GM23248 (cell line): ENCODE measurements at regions not wholly inside any gene's neighbourhood (a gene's known extent, or its start where the extent isn't known, plus 50 kb on each side); places are given as distances from the start of the nearest gene placed in this dataset.

Experiments used
- DNase-seq: peaks from one replicate; pipeline ENCODE4 v3.0.0-alpha.2; 2015
- H2AFZ ChIP-seq: fragments of 200-600 bp; sonication (generic); 2 replicates; pipeline ENCODE4 v1.6.1; 2016; ENCODE audit warnings: antibody characterized with exemption
- H3F3A ChIP-seq: fragments of 200-600 bp; sonication (generic); 2 replicates; pipeline ENCODE4 v1.6.1; 2016; ENCODE audit warnings: mild to moderate bottlenecking, antibody characterized with exemption, mixed run types; ENCODE audit not compliant: insufficient read depth
- H3K27ac ChIP-seq: fragments of 200-600 bp; sonication (generic); 2 replicates; pipeline ENCODE4 v1.5.1; 2016; ENCODE audit warnings: mild to moderate bottlenecking
- H3K27me3 ChIP-seq: fragments of 200-600 bp; sonication (generic); replicated peaks from 2 replicates; pipeline ENCODE4 v1.6.1; 2016; ENCODE audit warnings: mild to moderate bottlenecking; ENCODE audit not compliant: insufficient read depth
- H3K36me3 ChIP-seq: fragments of 200-600 bp; sonication (generic); 2 replicates; pipeline ENCODE4 v1.6.1; 2016; ENCODE audit warnings: low read depth, mild to moderate bottlenecking
- H3K4me1 ChIP-seq: fragments of 200-600 bp; sonication (generic); 2 replicates; pipeline ENCODE4 v1.6.1; 2016; ENCODE audit warnings: mild to moderate bottlenecking; ENCODE audit not compliant: insufficient read depth
- H3K4me2 ChIP-seq: fragments of 200-600 bp; sonication (generic); one replicate; pipeline ENCODE4 v1.6.1; 2016; ENCODE audit warnings: mild to moderate bottlenecking; ENCODE audit not compliant: unreplicated experiment
- H3K4me3 ChIP-seq: fragments of 200-600 bp; sonication (generic); 2 replicates; pipeline ENCODE4 v1.5.1; 2016; ENCODE audit warnings: mild to moderate bottlenecking
- H3K79me2 ChIP-seq: fragments of 200-600 bp; sonication (generic); 2 replicates; pipeline ENCODE4 v1.6.1; 2016; ENCODE audit warnings: mild to moderate bottlenecking; ENCODE audit not compliant: insufficient read depth
- H3K9ac ChIP-seq: fragments of 200-600 bp; sonication (generic); 2 replicates; pipeline ENCODE4 v1.6.1; 2016; ENCODE audit warnings: mild to moderate bottlenecking
- H3K9me2 ChIP-seq: fragments of 200-600 bp; sonication (generic); 2 replicates; pipeline ENCODE4 v1.6.1; 2016; ENCODE audit warnings: mixed run types, mild to moderate bottlenecking, moderate library complexity; ENCODE audit not compliant: insufficient read depth
- H3K9me3 ChIP-seq: fragments of 200-600 bp; sonication (generic); one replicate; pipeline ENCODE4 v1.6.1; 2017; ENCODE audit warnings: low read depth
- H4K20me1 ChIP-seq: fragments of 200-600 bp; sonication (generic); 2 replicates; pipeline ENCODE4 v1.6.0; 2016; ENCODE audit not compliant: insufficient read depth
- EZH2 ChIP-seq: fragments of 200-600 bp; sonication (generic); IDR thresholded peaks from 2 replicates; pipeline ENCODE4 v1.6.1; 2018; ENCODE audit warnings: antibody characterized with exemption, mild to moderate bottlenecking; ENCODE audit not compliant: insufficient read depth, poor library complexity, severe bottlenecking
- EZH2phosphoT487 ChIP-seq: fragments of 200-600 bp; sonication (generic); IDR thresholded peaks from 2 replicates; pipeline ENCODE4 v1.6.1; 2018; ENCODE audit warnings: antibody characterized with exemption, moderate library complexity, mild to moderate bottlenecking, low read depth; ENCODE audit not compliant: insufficient read depth
- WGBS, 2 experiments: methylation state at CpG; one replicate each; pipeline ENCODE4 v1.1.6; 2015 to 2017; ENCODE audit warnings: low lambda C conversion rate in 2 of 2, low coverage in 1 of 2; ENCODE audit errors: missing lambda C conversion rate in 2 of 2; 5-methylcytosine and 5-hydroxymethylcytosine counted together
- in situ Hi-C: fragments of 300-500 bp; cut with MboI; formaldehyde crosslinking; loops from 2 replicates; pipeline ENCODE4 v1.15.0; 2020

DNA sequence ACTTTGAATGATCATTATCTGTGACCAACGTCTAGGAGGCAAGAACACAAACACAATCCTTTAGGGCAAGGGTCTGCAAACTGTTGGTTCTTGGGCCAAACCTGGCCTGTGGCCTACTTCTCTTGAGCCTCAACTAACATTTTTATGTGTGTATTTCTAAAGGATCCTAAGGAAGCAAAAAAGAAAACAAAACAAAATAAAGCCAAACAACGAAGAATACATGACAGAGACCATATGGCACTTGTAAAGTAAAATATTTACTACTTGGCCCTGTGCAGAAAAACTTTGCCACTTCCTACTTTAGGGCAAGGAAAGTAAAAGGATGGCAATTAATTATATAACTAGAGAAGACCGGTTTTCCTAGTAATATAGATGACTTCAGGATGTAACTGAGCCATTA, 1056.2 kb downstream of the EPHA7 start:
- no peaks in the 10 kb centered on the region for H3K4me1 ChIP-seq
- 1 to 3% methylated on average over 3 of the region's 3 CpGs for WGBS, 2 experiments
- no peaks in the 10 kb centered on the region for H3K9me3 ChIP-seq
- H2AFZ ChIP-seq, result no peak overlapping the region
- no peaks in the 10 kb centered on the region for H3F3A ChIP-seq
- in situ Hi-C loops, result no loop called here
- H3K9me2 ChIP-seq, result no peaks in the 10 kb centered on the region
- H3K79me2 ChIP-seq, result no peaks in the 10 kb centered on the region
- TF ChIP-seq EZH2 (no peak), EZH2phosphoT487 (no peak)
- H3K27me3 ChIP-seq, result no peaks in the 10 kb centered on the region
- no peak overlapping the region for H3K9ac ChIP-seq
- H3K27ac ChIP-seq, result no peak overlapping the region
- H4K20me1 ChIP-seq, result no peaks in the 10 kb centered on the region
- H3K4me2 ChIP-seq, result no peak overlapping the region
- no peaks in the 10 kb centered on the region for H3K36me3 ChIP-seq
- H3K4me3 ChIP-seq, result no peak overlapping the region
- DNase-seq, result no peak

DNA sequence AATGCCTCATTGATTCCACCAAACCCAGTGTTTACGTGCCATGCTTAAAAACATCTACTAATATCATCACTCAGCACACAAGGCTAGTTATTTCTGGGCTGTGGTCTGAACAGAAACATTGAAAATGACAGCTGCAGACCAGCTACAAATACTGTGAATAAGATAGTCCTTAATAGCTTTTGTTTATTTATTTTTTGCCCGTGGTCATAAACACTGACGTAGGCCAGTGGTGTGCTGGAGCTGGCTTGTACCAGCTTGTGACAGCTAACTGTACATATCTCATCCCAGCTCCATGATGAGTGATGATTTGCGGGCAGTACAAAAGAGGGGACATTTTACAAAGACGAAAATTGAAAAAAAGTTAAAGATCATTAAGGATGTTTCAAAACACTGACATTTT, 1057.0 kb downstream of the EPHA7 start:
- no peak for DNase-seq
- Histone ChIP-seq H2AFZ (no peak overlapping the region), H3K4me2 (no peak overlapping the region), H3K27me3 (no peaks in the 10 kb centered on the region), H3K9me2 (no peaks in the 10 kb centered on the region), H3K27ac (no peak overlapping the region), H3K79me2 (no peaks in the 10 kb centered on the region), H3F3A (no peaks in the 10 kb centered on the region), H3K9me3 (no peaks in the 10 kb centered on the region), H3K4me3 (no peak overlapping the region), H3K4me1 (no peaks in the 10 kb centered on the region), H3K9ac (no peak overlapping the region), H4K20me1 (no peaks in the 10 kb centered on the region), H3K36me3 (no peaks in the 10 kb centered on the region)
- 8 to 12% methylated on average over 5 of the region's 5 CpGs for WGBS, 2 experiments
- in situ Hi-C loops, result no loop called here
- TF ChIP-seq EZH2phosphoT487 (no peak), EZH2 (no peak)

DNA sequence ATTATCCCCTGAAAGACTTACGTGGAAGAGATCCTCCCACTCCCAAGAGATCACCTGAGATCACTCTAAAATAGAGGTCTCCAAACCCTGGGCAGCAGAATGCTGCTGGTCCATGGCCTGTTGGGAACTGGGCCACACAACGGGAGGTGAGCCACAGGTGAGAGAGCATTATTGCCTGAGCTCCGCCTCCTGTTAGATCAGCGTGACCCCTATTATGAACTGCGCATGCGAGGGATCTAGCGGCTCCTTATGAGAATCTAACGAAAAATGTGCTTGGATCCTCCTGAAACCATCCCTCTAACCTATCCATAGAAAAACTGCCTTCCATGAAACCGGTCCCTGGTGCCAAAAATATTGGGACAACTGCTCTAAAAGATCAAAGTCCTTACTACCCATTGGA, 1057.4 kb downstream of the EPHA7 start:
- no peaks in the 10 kb centered on the region for H3K79me2 ChIP-seq
- H3K27ac ChIP-seq, result no peak overlapping the region
- H3K4me2 ChIP-seq, result no peak overlapping the region
- H3F3A ChIP-seq, result no peaks in the 10 kb centered on the region
- no peaks in the 10 kb centered on the region for H3K27me3 ChIP-seq
- H2AFZ ChIP-seq, result no peak overlapping the region
- no peaks in the 10 kb centered on the region for H4K20me1 ChIP-seq
- no peak for DNase-seq
- no peaks in the 10 kb centered on the region for H3K4me1 ChIP-seq
- H3K36me3 ChIP-seq, result no peaks in the 10 kb centered on the region
- no peaks in the 10 kb centered on the region for H3K9me2 ChIP-seq
- WGBS, 2 experiments, result 38 to 45% methylated on average over 9 of the region's 9 CpGs
- no peak overlapping the region for H3K9ac ChIP-seq
- TF ChIP-seq EZH2, result no peak
- no peak for TF ChIP-seq EZH2phosphoT487
- no peak overlapping the region for H3K4me3 ChIP-seq
- H3K9me3 ChIP-seq, result no peaks in the 10 kb centered on the region
- in situ Hi-C loops, result no loop called here

DNA sequence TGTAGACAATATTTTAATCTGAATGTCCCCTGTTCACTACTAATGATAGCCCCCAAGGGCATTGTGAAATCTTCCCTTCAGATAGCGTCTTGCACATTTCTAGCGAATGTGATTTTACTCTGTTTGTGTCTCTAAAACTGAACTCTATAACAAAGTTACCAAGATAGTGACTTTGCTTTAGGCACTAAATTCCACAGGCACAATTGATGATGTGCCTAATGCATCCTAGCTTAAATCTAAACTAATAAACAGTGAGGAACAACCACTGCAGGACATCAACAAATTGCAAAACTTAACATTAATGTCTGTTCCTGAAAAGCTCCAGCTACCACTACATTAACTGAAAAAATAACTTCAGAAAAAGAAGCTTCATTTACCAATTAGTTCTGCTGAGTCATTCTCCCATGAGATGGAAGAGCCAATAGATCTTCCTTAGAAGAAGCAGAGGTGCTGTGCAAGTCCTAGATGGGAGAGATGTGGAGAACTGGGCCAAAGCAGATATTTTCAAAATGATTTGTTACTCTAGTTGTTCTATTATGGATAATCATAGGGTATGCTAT, 1065.0 kb downstream of the EPHA7 start:
- Histone ChIP-seq H3K9ac (no peak overlapping the region), H4K20me1 (no peaks in the 10 kb centered on the region), H3K4me3 (no peak overlapping the region), H3K27me3 (no peaks in the 10 kb centered on the region), H3K27ac (no peak overlapping the region), H3K36me3 (no peaks in the 10 kb centered on the region), H3K79me2 (no peaks in the 10 kb centered on the region), H3K9me2 (no peaks in the 10 kb centered on the region; the same call in 1 of the 2 replicates), H3K9me3 (no peaks in the 10 kb centered on the region), H3K4me2 (no peak overlapping the region), H3K4me1 (no peaks in the 10 kb centered on the region), H3F3A (no peaks in the 10 kb centered on the region), H2AFZ (no peak overlapping the region)
- in situ Hi-C loops, result no loop called here
- no peak for DNase-seq
- 43 to 46% methylated on average over 2 of the region's 2 CpGs for WGBS, 2 experiments
- TF ChIP-seq EZH2phosphoT487, result no peak
- no peak for TF ChIP-seq EZH2

DNA sequence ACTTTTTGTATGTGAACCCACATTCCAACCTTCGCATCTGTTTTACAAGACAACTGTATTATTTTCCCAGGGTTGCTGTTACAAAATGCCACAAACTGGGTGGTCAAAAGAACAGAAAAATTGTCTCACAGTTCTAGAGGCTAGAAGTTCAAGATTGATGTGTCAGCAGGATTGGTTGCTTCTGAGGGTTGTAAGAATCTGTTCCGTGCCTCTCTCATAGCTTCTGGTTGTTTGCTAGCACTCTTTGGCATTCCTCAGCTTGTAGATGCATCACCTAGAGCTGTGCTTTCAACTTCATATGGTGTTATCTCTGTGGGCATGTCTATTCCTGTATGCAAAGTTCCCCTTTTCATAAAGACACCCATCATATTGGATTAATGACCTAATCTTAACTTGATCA, 1067.2 kb downstream of the EPHA7 start:
- Histone ChIP-seq H3K27ac (no peak overlapping the region), H3K27me3 (no peaks in the 10 kb centered on the region), H3K9me2 (no peaks in the 10 kb centered on the region; the same call in 1 of the 2 replicates), H3K9ac (no peak overlapping the region), H3K4me3 (no peak overlapping the region), H3F3A (no peaks in the 10 kb centered on the region), H3K36me3 (no peaks in the 10 kb centered on the region), H3K79me2 (no peaks in the 10 kb centered on the region), H3K4me2 (no peak overlapping the region), H4K20me1 (no peaks in the 10 kb centered on the region), H2AFZ (no peak overlapping the region), H3K9me3 (no peaks in the 10 kb centered on the region), H3K4me1 (no peaks in the 10 kb centered on the region)
- no peak for DNase-seq
- WGBS, 2 experiments, result 14 to 30% methylated on average over 2 of the region's 2 CpGs
- in situ Hi-C loops, result no loop called here
- no peak for TF ChIP-seq EZH2phosphoT487
